ENCODE measurements at regions not wholly inside any gene's neighbourhood (a gene's known extent, or its start where the extent isn't known, plus 50 kb on each side); places are given as distances from the start of the nearest gene placed in this dataset.
A peak's percentile ranks its signal among the peaks of the same experiment; 100 is the strongest.

DNA sequence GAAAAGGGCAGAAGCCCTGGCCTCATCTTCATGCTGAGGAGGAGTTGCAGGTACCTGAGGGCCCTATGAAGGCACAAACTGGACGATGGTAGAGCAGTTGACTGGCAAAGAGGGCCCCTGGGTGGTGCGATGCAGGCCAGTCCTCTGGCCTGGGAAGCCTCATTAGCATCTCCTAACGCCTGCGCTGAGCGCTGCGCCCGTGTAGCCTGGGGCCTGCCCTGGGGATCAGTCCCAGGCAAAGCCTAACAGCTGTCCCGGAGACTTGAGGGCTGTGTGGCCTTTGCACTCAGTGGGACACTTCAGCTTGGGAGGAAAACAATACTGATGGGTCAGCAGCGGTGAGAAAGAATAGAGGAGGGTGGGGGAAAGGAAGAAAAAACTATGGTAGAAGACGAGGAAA lies 187.7 kb downstream of the RAP2A start:
- DNase-seq (ENCODE audit: low read depth, low spot score), result no peak
- H3K27ac ChIP-seq, result no peak overlapping the region

DNA sequence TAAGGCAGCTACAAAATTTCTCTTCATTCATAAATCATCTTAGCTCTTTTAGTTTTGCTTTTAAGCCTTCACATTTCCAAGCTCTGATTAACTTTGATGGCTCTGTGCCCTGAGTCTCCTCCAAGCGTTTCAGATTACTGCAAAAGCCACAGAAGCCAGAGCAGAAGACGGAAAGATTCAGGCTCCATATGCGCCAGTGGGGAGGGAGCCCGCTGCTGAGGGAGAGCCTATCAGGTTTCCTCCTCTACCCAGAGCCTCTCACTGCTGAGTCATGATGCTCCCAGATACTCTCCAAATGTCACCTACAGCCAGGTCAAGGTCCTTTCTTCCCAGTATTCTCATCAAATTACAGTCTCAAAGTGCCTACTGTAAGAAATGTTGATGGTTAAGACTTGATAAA lies 193.6 kb downstream of the RAP2A start:
- DNase-seq (ENCODE audit: low read depth, low spot score), result no peak
- H3K27ac ChIP-seq, result no peak overlapping the region

DNA sequence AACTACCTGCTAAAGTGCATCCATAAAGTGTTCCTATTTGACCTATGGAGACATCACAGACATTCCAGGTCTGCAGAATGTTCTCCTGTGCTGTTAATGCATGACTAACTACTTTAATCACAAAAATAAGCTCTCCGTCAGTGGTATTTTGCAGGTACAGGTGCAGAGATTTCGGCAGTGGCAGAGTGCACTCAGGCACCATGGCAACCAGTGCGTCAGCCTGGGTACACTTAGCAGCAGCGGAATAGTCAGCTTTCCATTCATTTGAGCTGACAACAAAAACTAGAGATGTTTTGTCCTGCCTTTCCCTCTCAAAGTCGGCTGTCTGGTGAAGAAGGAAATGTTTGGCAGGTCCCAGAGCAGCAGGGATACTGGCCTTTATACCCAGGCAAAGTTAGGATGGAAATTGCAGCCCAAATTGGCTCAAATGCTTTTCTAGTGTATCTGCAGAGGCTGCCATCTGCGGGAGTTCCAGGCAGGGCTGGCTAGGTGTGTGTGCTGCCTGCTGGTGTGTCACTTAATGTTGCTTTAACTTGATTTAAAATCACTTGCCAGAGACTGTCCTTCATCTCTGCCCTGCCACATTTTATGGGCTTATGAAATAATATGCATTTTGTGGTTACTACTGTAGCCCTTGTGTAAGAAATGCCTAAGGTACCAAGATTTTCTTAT lies 195.8 kb downstream of the RAP2A start:
- no peak overlapping the region for H3K27ac ChIP-seq
- DNase-seq (ENCODE audit: low read depth, low spot score), result no peak

- DNase-seq (ENCODE audit: low read depth, low spot score), result no peak
- H3K27ac ChIP-seq, result no peak overlapping the region
These were observed 196.8 kb downstream of the RAP2A start for GRCh38 chr13:97630725-97631124.

GRCh38 chr13:97631158-97631557 lies 197.2 kb downstream of the RAP2A start:
- H3K27ac ChIP-seq, result no peak overlapping the region
- DNase-seq (ENCODE audit: low read depth, low spot score), result no peak

GRCh38 chr13:97639236-97639635 lies 205.3 kb downstream of the RAP2A start:
- no peak for DNase-seq (ENCODE audit: low read depth, low spot score)

DNA sequence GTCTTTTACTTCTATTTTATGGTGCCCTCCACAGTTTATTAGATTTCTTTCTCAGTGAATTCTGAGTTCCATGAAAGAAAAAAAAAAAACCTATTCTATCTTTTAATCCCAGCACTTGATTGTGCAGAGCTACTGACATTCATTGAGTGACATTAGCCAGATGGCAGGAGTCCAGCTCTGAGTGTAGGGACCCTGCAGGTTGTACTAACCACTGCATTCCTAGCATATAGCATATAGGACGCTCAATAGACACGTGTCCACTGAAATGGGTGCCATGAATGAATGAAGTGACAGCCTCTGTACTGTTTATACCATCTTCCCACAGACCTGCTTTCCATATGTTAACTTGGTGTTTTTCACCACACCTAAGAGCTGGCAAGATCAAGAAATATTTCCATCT lies 206.3 kb downstream of the RAP2A start:
- H3K27ac ChIP-seq, result no peak overlapping the region
- DNase-seq (ENCODE audit: low read depth, low spot score), result no peak

More at GRCh38 chr13:97639236-97639635, 205.3 kb downstream of the RAP2A start:
- no peak overlapping the region for H3K27ac ChIP-seq

- DNase-seq (ENCODE audit: low read depth, low spot score), result peak; percentile 34
- H3K27ac ChIP-seq, result no peak overlapping the region
These were observed 214.4 kb downstream of the RAP2A start for GRCh38 chr13:97648171-97648880.

GRCh38 chr13:97648881-97649224 lies 214.9 kb downstream of the RAP2A start:
- H3K27ac ChIP-seq, result no peak overlapping the region
- no peak for DNase-seq (ENCODE audit: low read depth, low spot score)

DNA sequence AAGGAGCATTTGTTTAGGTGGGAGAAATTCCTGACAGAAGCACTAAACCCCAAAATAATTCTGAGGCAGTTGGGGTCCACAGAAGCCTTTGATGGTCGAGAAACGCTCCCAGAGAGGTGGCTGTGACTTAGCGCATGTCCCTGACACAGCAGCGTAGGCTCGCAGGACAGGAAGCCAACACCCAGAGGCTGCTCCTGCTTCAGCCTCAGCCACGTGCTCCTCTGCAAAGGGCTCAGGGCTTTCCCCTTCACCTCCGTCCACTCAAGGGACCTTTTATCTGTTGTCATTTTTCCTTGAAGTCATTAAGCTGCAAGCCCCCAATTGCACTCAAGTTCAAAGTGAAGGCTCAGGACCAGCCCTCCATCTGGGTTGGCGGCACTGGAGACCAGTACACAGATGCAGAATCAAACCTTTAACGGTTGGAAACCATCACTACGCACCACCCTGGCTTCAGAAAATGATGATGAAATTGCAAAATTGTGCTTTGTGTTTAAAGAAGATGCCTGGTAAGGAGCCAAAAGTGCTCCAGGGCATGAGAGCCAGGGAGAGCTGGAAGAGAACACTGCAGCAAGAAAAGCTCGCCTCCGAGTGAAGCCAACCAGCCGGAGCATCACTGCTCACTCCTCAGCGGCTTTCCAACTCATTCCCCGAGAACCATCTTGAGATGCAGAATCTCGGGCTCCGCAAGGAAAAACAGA lies 219.6 kb downstream of the RAP2A start:
- no peak overlapping the region for H3K27ac ChIP-seq
- DNase-seq (ENCODE audit: low read depth, low spot score), result no peak

DNA sequence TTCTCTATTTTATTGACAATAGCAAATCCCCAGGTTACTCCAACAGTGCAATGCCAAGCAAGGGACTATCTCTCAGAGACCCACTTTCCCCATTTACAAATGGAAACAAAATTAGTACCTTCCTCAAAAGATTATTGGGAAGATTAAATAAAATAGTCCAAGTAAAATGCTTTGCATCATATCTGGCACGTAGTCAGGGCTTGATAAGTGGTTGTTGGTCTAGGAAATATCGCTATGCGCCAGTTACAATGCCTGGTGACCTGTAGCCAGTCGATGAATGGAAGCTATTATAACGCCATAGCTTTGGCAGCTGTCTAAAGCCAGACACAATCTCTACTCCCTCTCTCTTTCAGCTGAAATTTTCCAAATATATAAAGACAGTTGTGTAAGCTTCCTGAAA lies 220.3 kb downstream of the RAP2A start:
- DNase-seq (ENCODE audit: low read depth, low spot score), result no peak

GRCh38 chr13:97658556-97658955 lies 224.6 kb downstream of the RAP2A start:
- DNase-seq (ENCODE audit: low read depth, low spot score), result no peak
- H3K27ac ChIP-seq, result no peak overlapping the region

More for the DNA sequence above, 220.3 kb downstream of the RAP2A start:
- no peak overlapping the region for H3K27ac ChIP-seq

DNA sequence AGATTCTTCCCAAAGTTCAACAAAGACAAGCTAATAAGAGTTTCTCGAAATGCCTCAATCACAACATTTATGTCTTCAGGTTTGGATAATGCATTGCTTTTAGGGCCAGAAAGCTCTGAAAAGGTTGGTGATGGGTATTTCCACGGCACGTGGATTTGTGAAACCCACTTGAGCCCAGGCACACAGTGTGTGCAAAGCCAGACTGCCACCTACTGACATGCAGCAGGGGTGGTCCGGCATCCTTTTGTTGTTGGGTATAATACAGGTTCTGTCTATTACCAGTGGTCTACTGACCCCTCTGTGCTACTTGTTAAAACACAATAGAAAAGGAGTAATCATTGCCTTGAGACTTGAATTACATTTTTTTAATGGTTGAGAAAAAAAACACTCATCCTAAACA lies 225.6 kb downstream of the RAP2A start:
- DNase-seq (ENCODE audit: low read depth, low spot score), result no peak
- no peak overlapping the region for H3K27ac ChIP-seq

- no peak for DNase-seq (ENCODE audit: low read depth, low spot score)
These were observed 226.8 kb downstream of the RAP2A start for GRCh38 chr13:97660594-97661260.

DNA sequence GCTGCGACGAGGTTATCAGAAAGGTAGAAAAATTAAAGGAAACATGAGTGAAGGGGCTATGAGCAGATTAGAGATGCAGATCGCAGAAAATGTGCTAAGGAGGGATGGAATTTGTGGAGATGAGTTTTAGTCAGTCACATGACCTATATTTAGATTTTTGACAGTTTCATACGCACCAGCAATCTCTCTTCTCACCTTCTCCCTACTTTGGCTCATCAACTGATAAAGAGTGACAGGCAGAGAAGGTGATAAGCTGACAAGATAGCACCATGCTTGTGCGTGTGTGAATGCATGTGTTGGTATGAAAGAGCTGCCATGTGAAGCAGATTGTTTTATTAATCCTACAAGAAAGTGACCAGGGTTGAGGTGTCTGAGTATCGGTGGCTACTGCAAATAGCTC lies 252.6 kb downstream of the RAP2A start:
- no peak for DNase-seq (ENCODE audit: low read depth, low spot score)
- H3K27ac ChIP-seq, result no peak overlapping the region

More at GRCh38 chr13:97660594-97661260, 226.8 kb downstream of the RAP2A start:
- H3K27ac ChIP-seq, result no peak overlapping the region

- H3K27ac ChIP-seq, result no peak overlapping the region
- DNase-seq (ENCODE audit: low read depth, low spot score), result no peak
These were observed 258.7 kb downstream of the RAP2A start for GRCh38 chr13:97692628-97693027.

DNA sequence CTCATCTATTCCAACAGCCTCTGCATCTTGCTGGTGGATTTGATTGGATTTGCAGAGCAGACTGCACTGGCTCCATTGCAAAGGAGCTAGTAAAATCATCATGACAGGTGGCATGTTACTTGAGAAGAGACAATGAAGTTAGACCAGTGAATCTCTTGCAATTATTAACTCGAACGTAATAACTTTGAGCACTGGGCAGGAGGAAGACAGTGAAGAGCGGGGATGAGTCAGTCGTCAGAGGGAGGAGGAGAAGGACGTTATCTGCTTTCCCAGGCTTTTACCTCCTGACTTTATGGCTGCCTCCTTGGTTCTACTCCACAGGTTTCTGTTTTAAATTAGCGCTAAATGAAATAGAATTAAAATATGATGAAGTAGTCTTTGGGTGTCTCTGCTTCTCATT lies 257.8 kb upstream of the IPO5 start:
- no peak for DNase-seq (ENCODE audit: low read depth, low spot score)
- no peak overlapping the region for H3K27ac ChIP-seq

GRCh38 chr13:97696921-97697320 lies 256.6 kb upstream of the IPO5 start:
- no peak overlapping the region for H3K27ac ChIP-seq
- no peak for DNase-seq (ENCODE audit: low read depth, low spot score)

DNA sequence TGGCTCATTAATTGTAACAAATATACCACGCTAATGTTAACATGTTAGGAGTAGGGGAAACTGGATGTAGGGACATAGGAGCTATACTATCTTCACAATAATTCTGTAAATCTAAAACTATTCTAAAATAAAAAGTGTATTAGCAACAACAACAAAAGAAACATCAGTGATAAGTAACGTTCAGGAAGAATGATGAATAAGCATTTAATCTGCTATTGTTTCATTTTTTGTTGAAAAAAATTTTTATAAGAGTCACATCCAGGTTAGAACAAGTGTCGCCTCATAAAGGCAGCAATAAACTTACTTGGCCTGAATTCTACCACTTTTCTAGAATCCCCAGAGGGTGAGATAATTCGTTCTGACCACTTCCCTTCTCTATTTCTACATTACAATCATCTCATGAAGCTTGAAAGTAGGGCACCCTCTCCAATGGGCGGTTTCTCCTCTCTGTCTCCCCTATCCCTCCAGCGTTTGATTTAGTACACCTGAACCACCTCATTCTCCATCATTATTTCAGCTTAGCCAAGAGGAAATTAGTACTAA lies 253.1 kb upstream of the IPO5 start:
- no peak for DNase-seq (ENCODE audit: low read depth, low spot score)
- H3K27ac ChIP-seq, result no peak overlapping the region

DNA sequence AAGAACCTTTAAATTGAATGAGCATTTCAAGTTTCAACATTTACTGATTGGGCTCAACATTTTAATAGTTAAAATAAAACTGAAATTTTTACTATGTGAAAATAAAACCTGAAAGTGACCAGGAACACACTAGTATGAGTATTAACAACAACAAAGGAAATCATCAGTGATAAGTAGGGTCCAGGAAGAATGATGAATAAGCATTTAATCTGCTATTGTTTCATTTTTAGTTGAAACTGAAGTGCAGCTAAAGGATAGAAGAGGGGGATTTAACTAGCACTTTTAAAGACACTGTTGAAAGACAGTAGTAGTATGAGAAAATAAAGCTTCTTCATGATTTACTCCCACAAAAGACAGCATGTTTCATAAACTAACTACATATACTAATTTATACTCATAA lies 250.9 kb upstream of the IPO5 start:
- no peak for DNase-seq (ENCODE audit: low read depth, low spot score)
- H3K27ac ChIP-seq, result no peak overlapping the region

- H3K27ac ChIP-seq, result no peak overlapping the region
- DNase-seq (ENCODE audit: low read depth, low spot score), result no peak
These were observed 242.7 kb upstream of the IPO5 start for GRCh38 chr13:97710797-97711196.
